Endodermal cell (in vitro differentiated cells): ENCODE measurements at regions not wholly inside any gene's neighbourhood (a gene's known extent, or its start where the extent isn't known, plus 50 kb on each side); places are given as distances from the start of the nearest gene placed in this dataset.
A peak's percentile ranks its signal among the peaks of the same experiment; 100 is the strongest.

Experiments used
- DNase-seq: peaks from one replicate; pipeline ENCODE4 v3.0.0-alpha.2; 2017
- H3K27ac ChIP-seq: 2 replicates; pipeline ENCODE4 v1.5.1; 2013; ENCODE audit warnings: mild to moderate bottlenecking, low read depth, low read length, moderate library complexity
- H3K27me3 ChIP-seq: 2 replicates; pipeline ENCODE4 v1.6.1; 2013; ENCODE audit warnings: mild to moderate bottlenecking, low read length, moderate library complexity; ENCODE audit not compliant: insufficient read depth, control insufficient read depth, poor library complexity, severe bottlenecking
- H3K36me3 ChIP-seq: 2 replicates; pipeline ENCODE4 v1.7.0; 2013; ENCODE audit warnings: mild to moderate bottlenecking, low read length, moderate library complexity; ENCODE audit not compliant: control insufficient read depth, insufficient read depth
- H3K4me1 ChIP-seq: one replicate; pipeline ENCODE4 v1.7.0; 2013; ENCODE audit warnings: low read length; ENCODE audit not compliant: control insufficient read depth, insufficient read depth
- H3K4me3 ChIP-seq: 2 replicates; pipeline ENCODE4 v1.5.1; 2013; ENCODE audit warnings: mild to moderate bottlenecking, low read length, moderate library complexity
- H3K9ac ChIP-seq: 2 replicates; pipeline ENCODE4 v1.6.1; 2013; ENCODE audit warnings: mild to moderate bottlenecking, low read length, moderate library complexity; ENCODE audit not compliant: poor library complexity, severe bottlenecking; ENCODE audit errors: extremely low read depth
- H3K9me3 ChIP-seq: 2 replicates; pipeline ENCODE4 v1.6.1; 2013; ENCODE audit warnings: mild to moderate bottlenecking, low read length, moderate library complexity; ENCODE audit not compliant: control insufficient read depth
- H3K27ac Mint-ChIP-seq: 2 replicates; pipeline ENCODE4 v1.8.0; 2020; ENCODE audit warnings: mixed read lengths
- H3K27me3 Mint-ChIP-seq: 2 replicates; pipeline ENCODE4 v1.8.0; 2021; ENCODE audit warnings: mild to moderate bottlenecking, mixed read lengths; ENCODE audit not compliant: insufficient read depth
- H3K36me3 Mint-ChIP-seq: 2 replicates; pipeline ENCODE4 v1.8.0; 2020; ENCODE audit warnings: low read depth, mixed read lengths
- H3K4me1 Mint-ChIP-seq: 2 replicates; pipeline ENCODE4 v1.8.0; 2020; ENCODE audit warnings: mixed read lengths
- H3K4me3 Mint-ChIP-seq: 2 replicates; pipeline ENCODE4 v1.8.0; 2020; ENCODE audit warnings: mild to moderate bottlenecking, moderate library complexity, mixed read lengths
- H3K9me3 Mint-ChIP-seq: 2 replicates; pipeline ENCODE4 v1.8.0; 2020; ENCODE audit warnings: mild to moderate bottlenecking, mixed read lengths
- CTCF ChIP-seq: fragments of 200-600 bp; sonication (generic); conservative IDR thresholded peaks from 2 replicates; pipeline ENCODE4 v1.5.0; 2021; ENCODE audit warnings: antibody characterized with exemption, mild to moderate bottlenecking
- WGBS, 2 experiments: methylation state at CpG; one replicate each; pipeline versions ENCODE4 v1.1.5 to v1.1.7; 2013; ENCODE audit warnings: missing lambda C conversion rate in 2 of 2, mixed read lengths in 1 of 2; ENCODE audit not compliant: insufficient coverage in 1 of 2, insufficient read length in 1 of 2; 5-methylcytosine and 5-hydroxymethylcytosine counted together

- TF ChIP-seq CTCF = no peak
- peaks cover 4% of the 10 kb centered on the region for H3K9me3 Mint-ChIP-seq
Measured at GRCh38 chr7:21020667-21021066, 234.0 kb upstream of the SP8 start.

GRCh38 chr7:21023841-21024484 lies 237.3 kb upstream of the SP8 start:
- Mint-ChIP-seq H3K36me3 (no peaks in the 10 kb centered on the region), H3K4me1 (peaks cover 15% of the 10 kb centered on the region), H3K27ac (no peak overlapping the region), H3K9me3 (no peaks in the 10 kb centered on the region), H3K27me3 (peaks cover 5% of the 10 kb centered on the region), H3K4me3 (no peak overlapping the region)
- peak; percentile 27 for TF ChIP-seq CTCF
- Histone ChIP-seq H3K9me3 (no peaks in the 10 kb centered on the region), H3K4me3 (no peak overlapping the region), H3K27ac (no peak overlapping the region), H3K27me3 (no peaks in the 10 kb centered on the region), H3K36me3 (no peaks in the 10 kb centered on the region), H3K4me1 (peaks cover 2% of the 10 kb centered on the region), H3K9ac (no peak overlapping the region)
- 80 to 85% methylated on average over 2 to 6 of the region's 6 CpGs for WGBS, 2 experiments
- DNase-seq = no peak

More at GRCh38 chr7:21020667-21021066, 234.0 kb upstream of the SP8 start:
- H3K27ac ChIP-seq = no peak overlapping the region
- H3K9ac ChIP-seq = no peak overlapping the region
- no peaks in the 10 kb centered on the region for H3K4me1 ChIP-seq
- no peaks in the 10 kb centered on the region for H3K36me3 ChIP-seq
- H3K4me3 Mint-ChIP-seq = no peak overlapping the region
- no peaks in the 10 kb centered on the region for H3K36me3 Mint-ChIP-seq
- H3K4me1 Mint-ChIP-seq = peaks cover 7% of the 10 kb centered on the region
- H3K27me3 Mint-ChIP-seq = no peaks in the 10 kb centered on the region
- no peaks in the 10 kb centered on the region for H3K27me3 ChIP-seq
- no peak for DNase-seq
- peaks cover 5% of the 10 kb centered on the region for H3K9me3 ChIP-seq
- H3K27ac Mint-ChIP-seq = no peak overlapping the region
- 92 to 100% methylated on average over 1 to 2 of the region's 2 CpGs for WGBS, 2 experiments
- H3K4me3 ChIP-seq = no peak overlapping the region

DNA sequence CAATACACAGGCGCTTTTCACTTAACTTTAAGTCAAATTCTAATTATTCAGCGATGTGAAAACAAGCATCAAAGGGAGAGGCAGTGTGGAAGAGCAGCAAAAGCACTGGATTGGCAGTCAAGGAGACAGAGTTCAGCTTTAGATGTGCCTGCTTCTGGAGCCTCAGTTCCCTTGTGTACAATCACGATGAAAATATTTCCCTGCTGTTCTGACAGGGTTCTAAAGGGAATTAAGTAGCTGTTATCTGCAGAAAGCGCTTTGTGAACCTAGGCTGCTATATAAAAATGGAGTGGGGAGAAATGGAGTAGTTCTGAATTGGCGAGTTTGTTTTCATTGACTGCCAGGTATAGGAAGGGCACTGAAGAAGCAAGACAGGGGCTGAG lies 237.8 kb upstream of the SP8 start:
- H3K27ac ChIP-seq = no peak overlapping the region
- Mint-ChIP-seq H3K4me3 (no peak overlapping the region), H3K4me1 (peaks cover 19% of the 10 kb centered on the region), H3K36me3 (no peaks in the 10 kb centered on the region), H3K27ac (no peak overlapping the region), H3K27me3 (peaks cover 5% of the 10 kb centered on the region), H3K9me3 (no peaks in the 10 kb centered on the region)
- DNase-seq = no peak
- H3K4me3 ChIP-seq = no peak overlapping the region
- H3K9ac ChIP-seq = no peak overlapping the region
- 89 to 100% methylated on average over 5 of the region's 5 CpGs for WGBS, 2 experiments
- H3K36me3 ChIP-seq = no peaks in the 10 kb centered on the region
- H3K27me3 ChIP-seq = no peaks in the 10 kb centered on the region
- TF ChIP-seq CTCF = no peak
- H3K4me1 ChIP-seq = peaks cover 4% of the 10 kb centered on the region
- H3K9me3 ChIP-seq = no peaks in the 10 kb centered on the region
